22Rv1 (cell line): ENCODE measurements at regions not wholly inside any gene's neighbourhood (a gene's known extent, or its start where the extent isn't known, plus 50 kb on each side); places are given as distances from the start of the nearest gene placed in this dataset.

Experiments used
- H3K27ac ChIP-seq: fragments of 450-650 bp; 2 replicates; pipeline ENCODE4 v1.5.1; 2017
- ZFX ChIP-seq: fragments of 450-650 bp; IDR thresholded peaks from 2 replicates; pipeline ENCODE4 v1.6.1; 2017; ENCODE audit warnings: antibody characterized with exemption, borderline replicate concordance
- TF ChIP-seq, protein P1 (sequence below): fragments of 450-650 bp; IDR thresholded peaks from 2 replicates; pipeline ENCODE4 v1.5.1; 2017; ENCODE audit warnings: mild to moderate bottlenecking

GRCh38 chr2:2931318-2932075, 446.1 kb downstream of the EIPR1 start:
- no peak overlapping the region for H3K27ac ChIP-seq
- TF ChIP-seq, protein P1, sequence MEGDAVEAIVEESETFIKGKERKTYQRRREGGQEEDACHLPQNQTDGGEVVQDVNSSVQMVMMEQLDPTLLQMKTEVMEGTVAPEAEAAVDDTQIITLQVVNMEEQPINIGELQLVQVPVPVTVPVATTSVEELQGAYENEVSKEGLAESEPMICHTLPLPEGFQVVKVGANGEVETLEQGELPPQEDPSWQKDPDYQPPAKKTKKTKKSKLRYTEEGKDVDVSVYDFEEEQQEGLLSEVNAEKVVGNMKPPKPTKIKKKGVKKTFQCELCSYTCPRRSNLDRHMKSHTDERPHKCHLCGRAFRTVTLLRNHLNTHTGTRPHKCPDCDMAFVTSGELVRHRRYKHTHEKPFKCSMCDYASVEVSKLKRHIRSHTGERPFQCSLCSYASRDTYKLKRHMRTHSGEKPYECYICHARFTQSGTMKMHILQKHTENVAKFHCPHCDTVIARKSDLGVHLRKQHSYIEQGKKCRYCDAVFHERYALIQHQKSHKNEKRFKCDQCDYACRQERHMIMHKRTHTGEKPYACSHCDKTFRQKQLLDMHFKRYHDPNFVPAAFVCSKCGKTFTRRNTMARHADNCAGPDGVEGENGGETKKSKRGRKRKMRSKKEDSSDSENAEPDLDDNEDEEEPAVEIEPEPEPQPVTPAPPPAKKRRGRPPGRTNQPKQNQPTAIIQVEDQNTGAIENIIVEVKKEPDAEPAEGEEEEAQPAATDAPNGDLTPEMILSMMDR = no peak
- TF ChIP-seq ZFX = no peak

DNA sequence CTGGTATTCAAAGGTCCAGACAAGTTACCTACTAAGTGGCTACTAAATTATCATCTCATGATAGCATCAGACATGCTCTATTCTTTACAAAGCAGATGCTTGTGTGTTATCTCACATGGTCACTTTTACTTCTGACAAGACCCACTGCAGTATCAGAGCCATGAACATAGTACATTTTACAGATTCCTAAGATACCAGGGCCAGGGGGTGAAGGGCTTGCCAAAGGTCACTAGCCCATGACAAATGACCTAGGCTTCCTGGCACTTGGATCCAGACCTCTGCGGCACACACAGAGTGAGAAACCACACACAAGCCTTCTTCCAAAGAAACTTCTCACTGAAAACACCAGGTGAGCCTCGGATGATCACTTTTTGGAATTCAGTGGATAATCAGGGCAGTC, 446.8 kb downstream of the EIPR1 start:
- TF ChIP-seq, protein P1 = no peak
- TF ChIP-seq ZFX = no peak
- H3K27ac ChIP-seq = no peak overlapping the region

- H3K27ac ChIP-seq = no peak overlapping the region
- TF ChIP-seq, protein P1 = no peak
- TF ChIP-seq ZFX = no peak
Observed at GRCh38 chr2:2926858-2927175, 450.8 kb downstream of the EIPR1 start.

DNA sequence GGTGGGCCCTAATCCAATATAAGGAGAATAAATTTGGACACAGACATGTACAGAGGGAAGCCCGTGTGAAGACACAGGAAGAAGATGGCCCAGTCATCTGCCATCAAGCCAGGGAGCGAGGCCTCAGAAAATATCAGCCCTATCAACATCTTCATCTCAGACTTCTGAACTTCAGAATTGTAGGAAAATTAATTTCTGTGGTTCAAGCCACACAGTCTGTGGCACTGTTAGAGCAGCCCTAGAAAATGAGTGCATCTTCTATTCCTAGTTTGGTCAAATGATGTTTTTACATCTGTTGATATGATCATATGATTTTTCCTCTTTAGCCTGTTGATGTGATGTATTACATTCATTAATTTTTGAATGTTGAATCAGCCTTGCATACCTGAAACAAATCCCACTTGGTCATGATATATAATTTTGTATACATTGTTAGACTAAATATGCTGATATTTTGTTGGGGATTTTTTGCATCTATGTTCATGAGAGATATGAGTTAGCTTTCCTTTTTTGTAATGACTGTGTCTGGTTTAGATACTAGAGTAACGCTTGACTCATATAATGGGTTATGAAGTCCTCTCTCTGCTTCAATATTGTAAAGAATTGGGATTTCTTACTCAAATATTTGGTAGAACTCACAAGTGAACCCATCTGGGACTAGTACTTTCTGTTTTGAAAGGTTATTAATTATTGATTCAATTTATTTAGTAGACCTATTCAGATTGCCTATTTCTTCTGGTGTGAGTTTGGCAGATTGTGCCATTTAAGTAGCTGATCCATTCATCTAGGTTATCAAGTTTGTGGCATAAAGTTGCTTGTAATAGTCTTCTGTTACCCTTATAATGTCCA, 451.4 kb downstream of the EIPR1 start:
- no peak for TF ChIP-seq ZFX
- TF ChIP-seq, protein P1 = no peak
- no peak overlapping the region for H3K27ac ChIP-seq

DNA sequence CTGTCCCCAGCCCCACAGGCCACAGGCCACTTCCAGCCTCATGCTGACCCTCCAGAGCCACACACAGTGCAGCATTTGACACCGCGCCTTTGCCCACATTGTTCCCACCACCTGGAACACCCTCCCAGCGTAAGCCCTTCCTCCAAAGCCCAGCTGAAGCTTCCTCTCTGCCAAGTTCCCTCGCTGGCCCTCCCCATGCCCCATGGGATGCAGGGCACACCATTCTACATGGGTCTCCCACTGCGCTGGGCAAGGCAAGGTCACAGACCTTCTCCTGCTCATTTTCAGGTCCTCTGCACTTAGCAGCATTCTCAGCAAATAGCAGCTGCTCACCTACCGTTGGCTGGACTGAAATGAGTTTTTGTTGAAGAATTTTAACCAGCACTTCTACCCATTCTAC, 455.5 kb downstream of the EIPR1 start:
- no peak overlapping the region for H3K27ac ChIP-seq

DNA sequence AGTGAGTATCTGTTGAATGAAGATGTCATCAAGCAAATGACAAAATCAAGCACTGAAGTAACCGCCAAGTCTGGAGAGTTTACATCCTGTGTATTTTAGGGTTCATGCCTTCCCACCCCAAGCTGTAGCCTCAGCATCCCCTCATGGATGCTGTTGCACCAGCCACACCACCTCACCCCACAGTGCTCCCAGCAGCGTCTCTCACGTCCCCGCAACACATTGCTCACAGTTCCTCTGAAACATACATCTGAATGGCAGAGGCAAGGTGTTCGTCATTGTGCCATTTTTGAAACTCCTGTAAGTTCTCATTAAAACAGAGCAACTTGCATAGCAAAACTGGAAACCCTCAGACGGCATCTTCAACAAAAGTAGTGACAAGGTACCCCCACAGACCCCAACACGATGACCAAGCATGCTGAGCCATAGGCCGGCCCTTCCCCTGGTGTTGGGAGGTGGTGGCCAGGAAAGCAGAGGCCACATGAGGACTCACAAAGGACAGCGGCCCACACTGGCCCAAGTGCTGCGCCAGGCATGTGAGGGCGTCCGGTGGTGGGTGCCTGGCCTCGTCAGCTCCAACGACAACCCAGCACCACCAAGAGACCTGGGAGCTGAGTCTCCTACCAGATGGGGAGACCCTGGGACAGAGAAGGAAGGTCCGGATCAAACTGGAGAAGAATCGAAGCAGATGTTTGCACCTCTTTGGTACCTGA, 456.5 kb downstream of the EIPR1 start:
- H3K27ac ChIP-seq = no peak overlapping the region

More for the DNA sequence above, 455.5 kb downstream of the EIPR1 start:
- TF ChIP-seq ZFX = no peak
- TF ChIP-seq, protein P1 = no peak

More for the DNA sequence above, 456.5 kb downstream of the EIPR1 start:
- TF ChIP-seq, protein P1 = no peak
- no peak for TF ChIP-seq ZFX
